SK-N-SH (cell line): ENCODE measurements at regions not wholly inside any gene's neighbourhood (a gene's known extent, or its start where the extent isn't known, plus 50 kb on each side); places are given as distances from the start of the nearest gene placed in this dataset.

Experiments
- CTCF ChIA-PET: fragments of 300-600, 350-600 bp; formaldehyde crosslinking; extraction: SDS; loops from one replicate; lab custom pipeline; 2021; lab: Yijun Ruan, JAX
- POLR2A ChIA-PET: fragments of 350-600 bp; sonication (Branson Sonifier 250); formaldehyde crosslinking; extraction: SDS; loops from one replicate; lab custom pipeline; 2020; ENCODE audit warnings: antibody characterized with exemption, inconsistent platforms; lab: Yijun Ruan, JAX
- DNase-seq: peaks from one replicate; pipeline ENCODE4 v3.0.0; 2012
- H2AFZ ChIP-seq: fragments of 200-600 bp; sonication (generic); 2 replicates; pipeline ENCODE4 v1.8.1; 2016; ENCODE audit warnings: antibody characterized with exemption, mild to moderate bottlenecking, low read depth
- H3F3A ChIP-seq: fragments of 200-600 bp; sonication (generic); replicated peaks from 2 replicates; pipeline ENCODE3; 2016; ENCODE audit warnings: antibody characterized with exemption, mild to moderate bottlenecking; ENCODE audit not compliant: insufficient read depth
- H3K27ac ChIP-seq, 2 experiments: fragments of 200-500 bp in 1 of 2; fragments of 200-600 bp in 1 of 2; sonication (Bioruptor generic) in 1 of 2; sonication (generic), shearing (Covaris generic) in 1 of 2; 2 replicates each; pipeline versions ENCODE4 v1.5.1 to v1.6.1; 2014 to 2016; ENCODE audit warnings: low read depth in 2 of 2, inconsistent platforms in 1 of 2, low read length in 1 of 2, mild to moderate bottlenecking in 1 of 2, mixed read lengths in 1 of 2
- H3K27me3 ChIP-seq: fragments of 200-600 bp; sonication (generic), shearing (Covaris generic); 2 replicates; pipeline ENCODE4 v1.6.1; 2016; ENCODE audit warnings: mixed run types; ENCODE audit not compliant: insufficient read depth
- H3K36me3 ChIP-seq, 2 experiments: fragments of 200-500 bp in 1 of 2; fragments of 200-600 bp in 1 of 2; sonication (Bioruptor generic) in 1 of 2; sonication (generic) in 1 of 2; replicated peaks in 1 of 2; 2 replicates each; pipeline versions ENCODE3 to v1.5.1; 2014 to 2016; ENCODE audit warnings: low read length in 1 of 2, mild to moderate bottlenecking in 1 of 2; ENCODE audit not compliant: insufficient read depth in 2 of 2, control insufficient read depth in 1 of 2
- H3K4me1 ChIP-seq, 2 experiments: fragments of 200-500 bp in 1 of 2; fragments of 200-600 bp in 1 of 2; sonication (Bioruptor generic) in 1 of 2; sonication (generic), shearing (Covaris generic) in 1 of 2; 2 replicates each; pipeline versions ENCODE4 v1.5.1 to v1.6.1; 2014 to 2016; ENCODE audit warnings: low read depth in 1 of 2, low read length in 1 of 2, mixed run types in 1 of 2; ENCODE audit not compliant: insufficient read depth in 2 of 2, control insufficient read depth in 1 of 2
- H3K4me2 ChIP-seq: fragments of 200-600 bp; sonication (generic), shearing (Covaris generic); 2 replicates; pipeline ENCODE4 v1.6.1; 2017; ENCODE audit warnings: mixed run types
- H3K4me3 ChIP-seq, 2 experiments: fragments of 200-500 bp in 1 of 2; fragments of 200-600 bp in 1 of 2; sonication (Bioruptor generic) in 1 of 2; sonication (generic), shearing (Covaris generic) in 1 of 2; 2 replicates each; pipeline versions ENCODE4 v1.5.1 to v1.8.1; 2014 to 2016; ENCODE audit warnings: low read depth in 2 of 2, inconsistent platforms in 1 of 2, low read length in 1 of 2, mild to moderate bottlenecking in 1 of 2, mixed read lengths in 1 of 2, moderate library complexity in 1 of 2
- H3K79me2 ChIP-seq: fragments of 200-600 bp; sonication (generic); 2 replicates; pipeline ENCODE4 v1.8.1; 2017; ENCODE audit warnings: mild to moderate bottlenecking; ENCODE audit not compliant: insufficient read depth
- H3K9ac ChIP-seq: fragments of 200-600 bp; sonication (generic); 2 replicates; pipeline ENCODE4 v1.6.1; 2017; ENCODE audit warnings: mixed run types
- H3K9me2 ChIP-seq: fragments of 200-600 bp; sonication (generic); 2 replicates; pipeline ENCODE4 v1.6.1; 2017; ENCODE audit warnings: mixed run types
- H3K9me3 ChIP-seq: fragments of 200-600 bp; sonication (generic); 2 replicates; pipeline ENCODE4 v1.6.1; 2017; ENCODE audit warnings: mixed run types, mild to moderate bottlenecking, moderate library complexity
- H4K20me1 ChIP-seq: fragments of 200-600 bp; sonication (generic); 2 replicates; pipeline ENCODE4 v1.6.1; 2017; ENCODE audit warnings: mild to moderate bottlenecking, mixed run types; ENCODE audit not compliant: insufficient read depth
- CHD2 ChIP-seq: fragments of 150-350 bp; IDR thresholded peaks from 2 replicates; pipeline ENCODE4 v1.6.1; 2018; ENCODE audit warnings: low read length; ENCODE audit not compliant: partially characterized antibody
- CTCF ChIP-seq: fragments of 200-600 bp; sonication (generic); IDR thresholded peaks from 2 replicates; pipeline ENCODE4 v1.6.1; 2017; ENCODE audit warnings: antibody characterized with exemption, mild to moderate bottlenecking, moderate library complexity
- EP300 ChIP-seq, 2 experiments: IDR thresholded peaks; 2 replicates each; pipeline versions ENCODE4 v1.4.0 to v1.6.1; 2012; ENCODE audit warnings: borderline replicate concordance in 1 of 2, low read depth in 1 of 2, low read length in 1 of 2
- EZH2phosphoT487 ChIP-seq: fragments of 200-600 bp; sonication (generic); IDR thresholded peaks from 2 replicates; pipeline ENCODE4 v1.6.1; 2017; ENCODE audit warnings: low read depth, mixed run types, mild to moderate bottlenecking, antibody characterized with exemption, moderate library complexity, borderline replicate concordance
- FOSL2 ChIP-seq: IDR thresholded peaks from 2 replicates; pipeline ENCODE4 v1.4.0; 2012; ENCODE audit warnings: low read depth, mild to moderate bottlenecking, moderate library complexity, borderline replicate concordance
- FOXM1 ChIP-seq: IDR thresholded peaks from 2 replicates; pipeline ENCODE4 v1.4.0; 2012; ENCODE audit warnings: low read depth, mild to moderate bottlenecking
- GABPA ChIP-seq: IDR thresholded peaks from 2 replicates; pipeline ENCODE4 v1.4.0; 2012; ENCODE audit warnings: low read depth, mild to moderate bottlenecking
- IRF3 ChIP-seq: fragments of 150-350 bp; IDR thresholded peaks from 2 replicates; pipeline ENCODE4 v1.6.1; 2016; ENCODE audit warnings: mild to moderate bottlenecking, low read depth, low read length
- MAX ChIP-seq: IDR thresholded peaks from 2 replicates; pipeline ENCODE4 v1.4.0; 2012; ENCODE audit warnings: low read depth
- MXI1 ChIP-seq: IDR thresholded peaks from 2 replicates; pipeline ENCODE4 v1.6.1; 2012; ENCODE audit warnings: mild to moderate bottlenecking, low read depth, low read length, improper control_type of control experiment
- POLR2AphosphoS5 ChIP-seq: IDR thresholded peaks from 2 replicates; pipeline ENCODE4 v1.6.1; 2012; ENCODE audit warnings: low read depth, low read length
- RCOR1 ChIP-seq: fragments of 150-350 bp; IDR thresholded peaks from 2 replicates; pipeline ENCODE4 v1.6.1; 2017; ENCODE audit warnings: antibody characterized with exemption, low read length
- SIN3A ChIP-seq: IDR thresholded peaks from 2 replicates; pipeline ENCODE4 v1.6.1; 2012; ENCODE audit warnings: low read depth, mild to moderate bottlenecking, low read length, moderate library complexity, borderline replicate concordance
- TAF1 ChIP-seq: IDR thresholded peaks from 2 replicates; pipeline ENCODE4 v1.6.1; 2012; ENCODE audit warnings: low read depth, mild to moderate bottlenecking, low read length, moderate library complexity, borderline replicate concordance
- TCF12 ChIP-seq: IDR thresholded peaks from 2 replicates; pipeline ENCODE4 v1.4.0; 2012
- USF1 ChIP-seq: IDR thresholded peaks from 2 replicates; pipeline ENCODE4 v1.4.0; 2012; ENCODE audit warnings: low read depth, borderline replicate concordance
- YY1 ChIP-seq: IDR thresholded peaks from 2 replicates; pipeline ENCODE4 v1.4.0; 2012; ENCODE audit warnings: low read depth, mild to moderate bottlenecking
- ZBTB33 ChIP-seq: IDR thresholded peaks from 2 replicates; pipeline ENCODE4 v1.4.0; 2012; ENCODE audit warnings: low read depth, borderline replicate concordance
- WGBS: methylation state at CpG from one replicate; pipeline ENCODE4 v1.1.6; 2017; ENCODE audit warnings: low lambda C conversion rate; 5-methylcytosine and 5-hydroxymethylcytosine counted together

GRCh38 chr2:89819809-89820208 lies 1128.3 kb downstream of the RPIA start:
- Histone ChIP-seq H3K9me2 (no peaks in the 10 kb centered on the region), H3K9ac (no peak overlapping the region), H3K27ac (no peak overlapping the region), H3K79me2 (no peaks in the 10 kb centered on the region), H2AFZ (no peak overlapping the region), H3K4me1 (no peaks in the 10 kb centered on the region), H3K27me3 (no peaks in the 10 kb centered on the region), H3K4me3 (no peak overlapping the region), H4K20me1 (no peaks in the 10 kb centered on the region), H3K9me3 (no peaks in the 10 kb centered on the region; the same call in 1 of the 2 replicates), H3K4me2 (no peak overlapping the region), H3K36me3 (no peaks in the 10 kb centered on the region), H3F3A (no peaks in the 10 kb centered on the region)
- TF ChIP-seq EZH2phosphoT487: no peak
- no peak for TF ChIP-seq MAX
- TF ChIP-seq IRF3: no peak
- no peak for TF ChIP-seq YY1
- no peak for TF ChIP-seq CTCF
- TF ChIP-seq ZBTB33: no peak
- TF ChIP-seq TAF1: no peak
- no peak for TF ChIP-seq USF1
- TF ChIP-seq SIN3A: no peak
- TF ChIP-seq MXI1: no peak
- 11% methylated on average over 2 of the region's 2 CpGs for WGBS
- POLR2A ChIA-PET: no interaction called here
- CTCF ChIA-PET: no interaction called here
- no peak for DNase-seq

GRCh38 chr2:89820248-89820647 lies 1128.8 kb downstream of the RPIA start:
- WGBS: 4% methylated on average over 9 of the region's 9 CpGs
- H3K4me1 ChIP-seq: no peaks in the 10 kb centered on the region
- no peak for TF ChIP-seq FOSL2
- no peak for TF ChIP-seq CHD2
- TF ChIP-seq CTCF: no peak
- no peak for TF ChIP-seq GABPA
- TF ChIP-seq RCOR1: no peak
- TF ChIP-seq USF1: no peak
- TF ChIP-seq FOXM1: no peak
- TF ChIP-seq TCF12: no peak
- TF ChIP-seq MAX: no peak
- no peak for TF ChIP-seq EP300 (IDR thresholded peaks at IDR 0.05; ENCODE audit: borderline replicate concordance in 1 of 2, low read depth in 1 of 2, low read length in 1 of 2)
- TF ChIP-seq POLR2AphosphoS5: no peak

More at GRCh38 chr2:89820248-89820647, 1128.8 kb downstream of the RPIA start:
- Histone ChIP-seq H3K27ac (no peak overlapping the region), H4K20me1 (no peaks in the 10 kb centered on the region), H2AFZ (no peak overlapping the region), H3K79me2 (no peaks in the 10 kb centered on the region), H3K4me2 (no peak overlapping the region), H3K9me3 (no peaks in the 10 kb centered on the region; the same call in 1 of the 2 replicates), H3K4me3 (no peak overlapping the region), H3K27me3 (no peaks in the 10 kb centered on the region), H3K9ac (no peak overlapping the region), H3F3A (no peaks in the 10 kb centered on the region), H3K36me3 (no peaks in the 10 kb centered on the region), H3K9me2 (no peaks in the 10 kb centered on the region)
- ChIA-PET POLR2A (no interaction called here), CTCF (no interaction called here)
- DNase-seq: no peak
